Neural crest cell (in vitro differentiated cells): ENCODE measurements at regions not wholly inside any gene's neighbourhood (a gene's known extent, or its start where the extent isn't known, plus 50 kb on each side); places are given as distances from the start of the nearest gene placed in this dataset.

Experiments used
- DNase-seq: peaks from one replicate; pipeline ENCODE4 v3.0.0; 2021; ENCODE audit warnings: low read depth, mixed read lengths, low spot score
- H3K27ac Mint-ChIP-seq: one replicate; pipeline ENCODE4 v1.8.0; 2021; ENCODE audit warnings: mild to moderate bottlenecking, mixed read lengths; ENCODE audit not compliant: unreplicated experiment
- H3K27me3 Mint-ChIP-seq: 2 replicates; pipeline ENCODE4 v1.8.0; 2021; ENCODE audit warnings: low read depth, mild to moderate bottlenecking, mixed read lengths
- H3K36me3 Mint-ChIP-seq: 2 replicates; pipeline ENCODE4 v1.8.0; 2021; ENCODE audit warnings: low read depth, mild to moderate bottlenecking, mixed read lengths
- H3K4me1 Mint-ChIP-seq: 2 replicates; pipeline ENCODE4 v1.8.0; 2021; ENCODE audit warnings: mixed read lengths
- H3K4me3 Mint-ChIP-seq: one replicate; pipeline ENCODE4 v1.8.0; 2021; ENCODE audit warnings: mild to moderate bottlenecking, mixed read lengths
- H3K9me3 Mint-ChIP-seq: 2 replicates; pipeline ENCODE4 v1.8.0; 2021; ENCODE audit warnings: mixed read lengths
- CTCF ChIP-seq: fragments of 200-600 bp; sonication (generic); conservative IDR thresholded peaks from 2 replicates; pipeline ENCODE4 v1.5.0; 2021; ENCODE audit warnings: antibody characterized with exemption, mild to moderate bottlenecking

- DNase-seq = no peak
- peaks cover 11% of the 10 kb centered on the region for H3K27me3 Mint-ChIP-seq
- TF ChIP-seq CTCF = no peak
- no peak overlapping the region for H3K27ac Mint-ChIP-seq
- H3K4me3 Mint-ChIP-seq = no peak overlapping the region
- H3K9me3 Mint-ChIP-seq = peaks cover 2% of the 10 kb centered on the region
- H3K4me1 Mint-ChIP-seq = peaks cover 44% of the 10 kb centered on the region
- peaks cover 5% of the 10 kb centered on the region for H3K36me3 Mint-ChIP-seq
Observed at GRCh38 chr16:87135246-87136030, 181.8 kb downstream of the C16orf95 start.

GRCh38 chr16:87138316-87138715 lies 178.9 kb downstream of the C16orf95 start:
- peaks cover 2% of the 10 kb centered on the region for H3K9me3 Mint-ChIP-seq
- H3K4me3 Mint-ChIP-seq = no peak overlapping the region
- peaks cover 5% of the 10 kb centered on the region for H3K36me3 Mint-ChIP-seq
- no peak for DNase-seq
- no peak overlapping the region for H3K27ac Mint-ChIP-seq
- no peaks in the 10 kb centered on the region for H3K27me3 Mint-ChIP-seq
- no peak for TF ChIP-seq CTCF
- H3K4me1 Mint-ChIP-seq = peaks cover 25% of the 10 kb centered on the region

GRCh38 chr16:87138738-87139267 lies 178.4 kb downstream of the C16orf95 start:
- Mint-ChIP-seq H3K9me3 (peaks cover 2% of the 10 kb centered on the region), H3K27ac (no peak overlapping the region), H3K4me1 (peaks cover 22% of the 10 kb centered on the region), H3K36me3 (peaks cover 5% of the 10 kb centered on the region), H3K4me3 (no peak overlapping the region), H3K27me3 (no peaks in the 10 kb centered on the region)
- DNase-seq = no peak
- no peak for TF ChIP-seq CTCF

DNA sequence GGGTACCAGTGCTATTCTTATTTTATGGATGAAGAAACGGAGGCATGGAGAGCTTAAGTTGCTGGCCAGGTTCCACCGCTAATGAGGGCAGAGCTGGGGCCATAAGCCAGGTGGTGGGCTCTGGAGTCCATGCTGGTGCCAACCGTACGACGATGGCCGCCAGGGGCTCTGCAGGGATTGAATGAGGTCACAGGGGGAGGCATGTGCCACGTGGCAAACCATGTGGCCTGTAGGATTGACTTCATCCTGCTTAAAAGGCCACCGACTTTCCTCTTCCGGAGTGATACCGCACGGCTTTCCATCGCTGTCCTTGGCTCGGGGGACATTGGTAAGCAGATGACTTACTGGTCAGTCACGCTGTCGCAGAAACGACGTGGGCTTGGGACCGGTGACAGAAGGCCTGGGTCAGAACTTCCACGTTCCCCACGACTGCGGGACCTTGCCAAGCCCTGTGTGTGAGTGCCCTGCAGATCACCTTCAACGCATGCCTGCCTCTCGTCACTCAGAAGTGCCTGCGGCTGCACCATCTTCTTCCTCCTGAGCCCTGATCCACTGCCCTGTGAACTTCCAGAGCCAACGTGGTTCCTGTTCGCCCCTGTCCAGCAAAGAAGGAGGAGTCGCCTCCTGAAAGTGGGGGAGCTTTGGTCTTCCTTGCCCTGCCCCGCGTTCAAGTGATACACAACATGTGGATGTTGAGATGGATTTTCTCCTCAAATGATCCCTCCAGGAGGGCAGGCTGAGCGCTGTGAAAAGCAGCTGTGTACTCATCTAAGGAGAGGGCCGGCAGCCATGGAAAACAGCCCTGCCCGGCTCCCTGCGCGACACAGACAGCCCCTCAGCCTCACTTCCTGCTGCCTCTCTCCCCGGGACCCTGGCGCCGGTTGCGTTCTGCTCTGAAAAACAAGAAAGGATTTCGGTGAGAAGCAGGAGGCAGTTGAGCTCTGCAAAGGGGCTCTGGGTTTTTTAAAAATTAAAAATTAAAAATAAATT lies 176.7 kb downstream of the C16orf95 start:
- H3K4me3 Mint-ChIP-seq = no peak overlapping the region
- TF ChIP-seq CTCF = no peak
- H3K4me1 Mint-ChIP-seq = peaks cover 9% of the 10 kb centered on the region
- no peaks in the 10 kb centered on the region for H3K27me3 Mint-ChIP-seq
- H3K27ac Mint-ChIP-seq = no peak overlapping the region
- no peak for DNase-seq
- peaks cover 2% of the 10 kb centered on the region for H3K9me3 Mint-ChIP-seq
- H3K36me3 Mint-ChIP-seq = peaks cover 5% of the 10 kb centered on the region

GRCh38 chr16:87141402-87141801 lies 175.8 kb downstream of the C16orf95 start:
- Mint-ChIP-seq H3K4me1 (peaks cover 9% of the 10 kb centered on the region), H3K27me3 (no peaks in the 10 kb centered on the region), H3K9me3 (peaks cover 2% of the 10 kb centered on the region), H3K36me3 (peaks cover 3% of the 10 kb centered on the region), H3K27ac (no peak overlapping the region), H3K4me3 (no peak overlapping the region)
- DNase-seq = no peak
- TF ChIP-seq CTCF = no peak
